ENCODE measurements at regions not wholly inside any gene's neighbourhood (a gene's known extent, or its start where the extent isn't known, plus 50 kb on each side); places are given as distances from the start of the nearest gene placed in this dataset.
A peak's percentile ranks its signal among the peaks of the same experiment; 100 is the strongest.

DNA sequence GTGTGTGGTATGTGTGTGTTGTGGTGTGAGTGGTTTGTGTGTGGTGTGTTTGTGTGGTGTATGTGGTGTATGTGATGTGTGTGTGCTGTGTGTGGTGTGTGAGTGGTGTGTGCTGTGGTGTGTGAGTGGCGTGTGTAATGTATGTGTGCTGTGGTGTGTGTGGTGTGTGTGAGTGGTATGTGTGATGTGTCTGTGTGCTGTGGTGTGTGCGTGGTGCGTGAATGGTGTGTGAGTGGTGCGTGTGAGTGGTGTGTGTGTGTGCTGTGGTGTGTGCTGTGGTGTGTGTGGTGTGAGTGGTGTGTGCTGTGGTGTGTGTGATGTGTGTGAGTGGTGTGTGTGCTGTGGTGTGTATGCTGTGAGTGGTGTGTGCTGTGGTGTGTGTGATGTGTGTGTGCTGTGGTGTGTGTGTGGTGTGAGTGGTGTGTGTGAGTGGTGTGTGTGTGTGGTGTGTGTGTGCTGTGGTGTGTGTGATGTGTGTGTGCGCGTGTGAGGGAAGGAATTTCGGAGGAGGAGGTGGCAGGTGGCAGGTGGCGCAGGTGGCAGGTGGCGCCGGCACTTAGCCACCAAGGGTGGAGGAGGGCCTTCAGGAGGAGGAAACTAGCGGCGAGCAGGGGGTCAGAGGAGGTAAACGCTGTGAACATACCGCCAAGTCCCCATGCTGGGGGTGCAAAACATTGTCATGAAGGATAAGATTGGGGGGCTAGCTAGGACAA is 191.8 kb downstream of the MELK start:
- intact Hi-C loops (cut with DNase I, micrococcal nuclease), result no loop called here
- no peaks in the 10 kb centered on the region for H3K36me3 ChIP-seq (ENCODE audit: low read depth)
- no peaks in the 10 kb centered on the region for H3K9me3 ChIP-seq
- ATAC-seq (no peak), DNase-seq (no peak)
- TF ChIP-seq, protein P1, sequence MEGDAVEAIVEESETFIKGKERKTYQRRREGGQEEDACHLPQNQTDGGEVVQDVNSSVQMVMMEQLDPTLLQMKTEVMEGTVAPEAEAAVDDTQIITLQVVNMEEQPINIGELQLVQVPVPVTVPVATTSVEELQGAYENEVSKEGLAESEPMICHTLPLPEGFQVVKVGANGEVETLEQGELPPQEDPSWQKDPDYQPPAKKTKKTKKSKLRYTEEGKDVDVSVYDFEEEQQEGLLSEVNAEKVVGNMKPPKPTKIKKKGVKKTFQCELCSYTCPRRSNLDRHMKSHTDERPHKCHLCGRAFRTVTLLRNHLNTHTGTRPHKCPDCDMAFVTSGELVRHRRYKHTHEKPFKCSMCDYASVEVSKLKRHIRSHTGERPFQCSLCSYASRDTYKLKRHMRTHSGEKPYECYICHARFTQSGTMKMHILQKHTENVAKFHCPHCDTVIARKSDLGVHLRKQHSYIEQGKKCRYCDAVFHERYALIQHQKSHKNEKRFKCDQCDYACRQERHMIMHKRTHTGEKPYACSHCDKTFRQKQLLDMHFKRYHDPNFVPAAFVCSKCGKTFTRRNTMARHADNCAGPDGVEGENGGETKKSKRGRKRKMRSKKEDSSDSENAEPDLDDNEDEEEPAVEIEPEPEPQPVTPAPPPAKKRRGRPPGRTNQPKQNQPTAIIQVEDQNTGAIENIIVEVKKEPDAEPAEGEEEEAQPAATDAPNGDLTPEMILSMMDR (IDR thresholded peaks at IDR 0.05), result no peak
- H3K4me1 ChIP-seq (ENCODE audit: low read depth), result no peaks in the 10 kb centered on the region
- H3K4me3 ChIP-seq, result no peak overlapping the region

DNA sequence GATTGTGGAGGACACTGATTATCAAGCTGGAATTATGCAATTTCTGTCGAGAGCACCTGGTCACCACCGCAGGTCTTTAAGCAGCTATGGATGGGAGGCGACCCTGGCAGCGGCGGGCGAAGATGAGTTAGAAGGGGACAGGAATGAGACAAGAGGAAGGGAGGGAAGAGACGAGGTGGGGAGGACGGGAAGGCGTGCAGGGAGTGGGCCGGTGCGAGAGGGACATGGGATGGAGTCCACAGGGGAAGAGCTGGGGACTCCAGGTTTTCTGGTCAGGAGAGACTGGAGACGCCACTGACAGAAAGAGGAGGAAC is 192.3 kb downstream of the MELK start:
- DNase-seq (no peak), ATAC-seq (no peak)
- H3K4me3 ChIP-seq, result no peak overlapping the region
- H3K4me1 ChIP-seq (ENCODE audit: low read depth), result no peaks in the 10 kb centered on the region
- intact Hi-C loops (cut with DNase I, micrococcal nuclease), result no loop called here
- no peaks in the 10 kb centered on the region for H3K36me3 ChIP-seq (ENCODE audit: low read depth)
- H3K9me3 ChIP-seq, result no peaks in the 10 kb centered on the region
- TF ChIP-seq, protein P1 (IDR thresholded peaks at IDR 0.05), result no peak

DNA sequence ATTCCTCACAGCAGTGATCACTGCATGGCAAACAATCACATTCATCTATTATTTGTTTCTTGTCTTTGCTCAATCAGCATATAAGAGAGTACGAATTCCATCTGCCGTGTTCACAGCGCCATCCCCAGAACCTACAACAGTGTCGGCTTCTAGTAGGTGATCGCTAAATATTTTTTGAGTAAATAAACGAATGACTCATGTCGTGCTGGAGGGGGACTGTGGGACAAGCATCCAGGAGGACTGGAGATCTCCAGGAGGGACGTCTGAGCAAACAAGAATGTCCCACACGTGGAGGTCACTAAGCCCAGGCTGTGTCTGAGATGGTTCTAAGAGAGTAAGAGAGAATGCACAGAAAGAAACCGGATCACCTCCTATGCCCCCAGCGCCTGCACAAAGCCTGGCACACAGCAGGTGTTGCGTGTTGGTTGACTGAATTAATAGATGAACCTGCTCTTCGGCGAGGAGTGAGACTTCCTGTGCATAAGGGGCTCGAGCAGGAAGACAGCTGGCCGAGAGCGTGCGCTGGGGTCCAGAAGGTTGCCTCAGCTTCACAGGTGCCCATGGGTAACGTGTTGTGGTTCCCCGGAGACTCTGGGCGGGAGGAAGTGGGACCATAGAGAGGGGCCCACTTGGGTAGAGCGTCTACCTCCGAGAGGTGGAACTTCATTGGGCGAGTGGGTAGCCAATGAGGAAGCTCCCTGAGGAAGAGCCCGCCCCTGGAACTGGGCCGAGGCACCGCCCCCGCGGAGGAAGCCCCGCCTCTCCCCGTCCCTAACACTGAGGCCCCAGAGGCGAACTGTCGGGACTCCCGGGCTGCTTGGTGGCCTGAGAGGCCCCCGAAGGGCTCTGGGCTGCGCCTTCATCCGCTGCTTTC is 193.0 kb downstream of the MELK start:
- TF ChIP-seq, protein P1 (IDR thresholded peaks at IDR 0.05), result no peak
- no peaks in the 10 kb centered on the region for H3K4me1 ChIP-seq (ENCODE audit: low read depth)
- no peaks in the 10 kb centered on the region for H3K36me3 ChIP-seq (ENCODE audit: low read depth)
- H3K4me3 ChIP-seq, result no peak overlapping the region
- intact Hi-C loops (cut with DNase I, micrococcal nuclease), result no loop called here
- no peaks in the 10 kb centered on the region for H3K9me3 ChIP-seq
- ATAC-seq (peak; percentile 99), DNase-seq (peak; percentile 77 to 90 (median 87))

GRCh38 chr9:36768677-36769076 is 196.0 kb downstream of the MELK start:
- Histone ChIP-seq H3K4me1 (ENCODE audit: low read depth) (no peaks in the 10 kb centered on the region), H3K36me3 (ENCODE audit: low read depth) (no peaks in the 10 kb centered on the region), H3K4me3 (no peak overlapping the region), H3K9me3 (no peaks in the 10 kb centered on the region)
- DNase-seq (no peak), ATAC-seq (no peak)
- intact Hi-C loops (cut with DNase I, micrococcal nuclease), result no loop called here
- TF ChIP-seq, protein P1 (IDR thresholded peaks at IDR 0.05), result no peak

- no peak for DNase-seq
- no peaks in the 10 kb centered on the region for H3K9me3 ChIP-seq
These were observed 197.3 kb downstream of the MELK start for GRCh38 chr9:36770025-36770424.

More at GRCh38 chr9:36770025-36770424, 197.3 kb downstream of the MELK start:
- no peaks in the 10 kb centered on the region for H3K36me3 ChIP-seq (ENCODE audit: low read depth)
- TF ChIP-seq, protein P1 (IDR thresholded peaks at IDR 0.05), result no peak
- no peak for ATAC-seq
- no peaks in the 10 kb centered on the region for H3K4me1 ChIP-seq (ENCODE audit: low read depth)
- intact Hi-C loops (cut with DNase I, micrococcal nuclease), result no loop called here
- no peak overlapping the region for H3K4me3 ChIP-seq
